Fibroblast of mammary gland (primary cell): ENCODE measurements at regions not wholly inside any gene's neighbourhood (a gene's known extent, or its start where the extent isn't known, plus 50 kb on each side); places are given as distances from the start of the nearest gene placed in this dataset.
"Not testable (repeated sequence)": the region's sequence is repeated elsewhere in the genome, so short reads cannot be mapped to it uniquely, and the experiment has no call there.

Experiments
- DNase-seq: peaks from one replicate; pipeline ENCODE4 v3.0.0-alpha.2; 2010; ENCODE audit warnings: low read depth
- H3K4me3 ChIP-seq: 2 replicates; pipeline ENCODE4 v1.5.1; 2011; ENCODE audit warnings: low read depth, mild to moderate bottlenecking, low read length, moderate library complexity; ENCODE audit not compliant: control insufficient read depth
- TF ChIP-seq, protein P1 (sequence below): conservative IDR thresholded peaks from 2 replicates; pipeline ENCODE4 v1.5.1; 2011; ENCODE audit warnings: low read depth, low read length, inconsistent platforms; ENCODE audit not compliant: control insufficient read depth, insufficient read depth

- H3K4me3 ChIP-seq = no peak overlapping the region
- DNase-seq = peak; percentile 63
- TF ChIP-seq, protein P1, sequence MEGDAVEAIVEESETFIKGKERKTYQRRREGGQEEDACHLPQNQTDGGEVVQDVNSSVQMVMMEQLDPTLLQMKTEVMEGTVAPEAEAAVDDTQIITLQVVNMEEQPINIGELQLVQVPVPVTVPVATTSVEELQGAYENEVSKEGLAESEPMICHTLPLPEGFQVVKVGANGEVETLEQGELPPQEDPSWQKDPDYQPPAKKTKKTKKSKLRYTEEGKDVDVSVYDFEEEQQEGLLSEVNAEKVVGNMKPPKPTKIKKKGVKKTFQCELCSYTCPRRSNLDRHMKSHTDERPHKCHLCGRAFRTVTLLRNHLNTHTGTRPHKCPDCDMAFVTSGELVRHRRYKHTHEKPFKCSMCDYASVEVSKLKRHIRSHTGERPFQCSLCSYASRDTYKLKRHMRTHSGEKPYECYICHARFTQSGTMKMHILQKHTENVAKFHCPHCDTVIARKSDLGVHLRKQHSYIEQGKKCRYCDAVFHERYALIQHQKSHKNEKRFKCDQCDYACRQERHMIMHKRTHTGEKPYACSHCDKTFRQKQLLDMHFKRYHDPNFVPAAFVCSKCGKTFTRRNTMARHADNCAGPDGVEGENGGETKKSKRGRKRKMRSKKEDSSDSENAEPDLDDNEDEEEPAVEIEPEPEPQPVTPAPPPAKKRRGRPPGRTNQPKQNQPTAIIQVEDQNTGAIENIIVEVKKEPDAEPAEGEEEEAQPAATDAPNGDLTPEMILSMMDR = no peak
Measured at GRCh38 chr4:147108409-147108808, 162.7 kb upstream of the TTC29 start.

GRCh38 chr4:147109800-147110199, 164.1 kb upstream of the TTC29 start:
- TF ChIP-seq, protein P1 = no peak
- DNase-seq = no peak
- no peak overlapping the region for H3K4me3 ChIP-seq

DNA sequence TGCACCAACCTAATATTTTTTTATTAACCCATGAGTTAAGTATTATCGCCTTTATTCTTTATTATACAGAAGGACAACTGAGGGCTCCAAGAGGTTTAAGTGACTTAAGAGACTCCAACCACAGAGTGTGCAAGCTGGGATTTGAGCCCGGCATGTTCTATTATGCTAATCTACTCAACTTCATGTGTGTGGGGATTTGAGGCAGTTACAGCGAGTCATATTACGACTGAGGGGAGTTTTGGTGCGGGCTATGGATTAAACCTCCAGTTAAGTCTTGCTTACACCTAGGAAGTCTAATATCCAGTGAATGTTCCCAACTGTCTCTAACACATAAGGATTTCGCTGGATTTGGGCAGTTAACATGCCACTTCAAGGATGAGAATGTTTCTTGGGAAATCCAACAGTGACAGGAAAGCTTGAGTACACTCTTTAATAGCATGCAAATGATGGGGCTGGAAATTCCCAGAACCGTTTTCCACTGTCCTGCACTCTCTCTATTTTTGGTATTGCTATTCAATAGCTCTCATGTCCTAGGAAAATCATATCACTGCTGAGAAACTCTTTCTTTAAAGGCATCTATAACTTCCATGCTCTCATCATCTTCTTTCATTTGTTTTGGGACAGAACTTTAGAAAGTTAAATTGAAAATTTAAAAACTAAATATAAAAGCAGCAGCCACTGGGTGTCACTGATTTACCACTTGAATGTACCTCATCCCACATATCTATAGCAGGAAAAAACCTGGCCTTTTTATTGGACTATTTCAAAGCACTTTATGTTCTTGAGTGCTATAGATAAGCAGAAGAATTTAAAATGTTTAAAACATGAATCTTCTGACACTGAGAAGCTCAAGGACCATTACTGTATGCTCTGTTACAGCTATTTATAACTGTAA, 165.1 kb upstream of the TTC29 start:
- peak; percentile 18 for DNase-seq
- H3K4me3 ChIP-seq = no peak overlapping the region
- TF ChIP-seq, protein P1 = peak; percentile 14

DNA sequence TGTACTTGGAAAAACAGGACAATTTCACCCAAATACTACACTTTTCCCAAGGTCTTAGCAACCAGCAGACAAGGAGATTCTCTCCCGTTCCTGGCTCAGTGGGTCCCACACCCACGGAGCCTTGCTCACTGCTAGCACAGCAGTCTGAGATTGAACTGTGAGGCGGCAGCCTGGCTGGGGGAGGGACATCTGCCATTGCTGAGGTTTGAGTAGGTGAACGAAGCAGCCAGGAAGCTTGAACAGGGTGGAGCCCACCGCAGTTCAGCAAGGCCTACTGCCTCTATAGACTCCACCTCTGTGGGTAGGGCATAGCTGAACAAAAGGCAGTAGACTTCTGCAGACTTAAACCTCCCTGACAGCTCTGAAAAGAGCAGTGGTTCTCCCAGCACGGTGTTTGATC, 166.5 kb upstream of the TTC29 start:
- H3K4me3 ChIP-seq = not testable (repeated sequence)

GRCh38 chr4:147117431-147117830, 171.8 kb upstream of the TTC29 start:
- TF ChIP-seq, protein P1 = no peak
- no peak for DNase-seq
- no peak overlapping the region for H3K4me3 ChIP-seq

More for the DNA sequence above, 166.5 kb upstream of the TTC29 start:
- not testable (repeated sequence) for DNase-seq

- TF ChIP-seq, protein P1 = no peak
- DNase-seq = peak; percentile 51
- no peak overlapping the region for H3K4me3 ChIP-seq
Measured at GRCh38 chr4:147118528-147118927, 172.9 kb upstream of the TTC29 start.

GRCh38 chr4:147122685-147123084, 177.0 kb upstream of the TTC29 start:
- DNase-seq = no peak
- H3K4me3 ChIP-seq = no peak overlapping the region
- TF ChIP-seq, protein P1 = no peak
